HG03280 (cell line): ENCODE measurements at regions not wholly inside any gene's neighbourhood (a gene's known extent, or its start where the extent isn't known, plus 50 kb on each side); places are given as distances from the start of the nearest gene placed in this dataset.

Experiments used
- ATAC-seq: cut with Tn5 transposase; IDR thresholded peaks from one replicate; pipeline ENCODE4 v1.9.1; 2021; ENCODE audit warnings: mild to moderate bottlenecking, moderate library complexity; ENCODE audit not compliant: unreplicated experiment

DNA sequence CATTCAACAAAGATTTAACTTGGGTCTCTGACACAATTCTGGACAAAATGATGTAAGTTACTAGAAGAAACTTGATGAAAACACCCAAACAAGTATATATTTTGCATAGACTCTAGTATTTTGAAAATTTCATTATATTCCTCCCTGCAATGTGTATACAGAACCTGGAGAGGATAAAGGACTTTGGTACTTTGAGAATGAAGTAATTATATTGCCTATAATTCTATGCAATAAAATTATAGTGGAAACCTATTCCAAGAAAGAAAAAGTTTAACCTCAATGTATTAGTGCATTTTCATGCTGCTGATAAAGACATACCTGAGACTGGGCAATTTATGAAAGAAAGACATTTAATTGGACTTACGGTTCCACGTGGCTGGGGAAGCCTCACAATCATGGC is 1146.1 kb downstream of the KCNT2 start:
- ATAC-seq, result no peak

DNA sequence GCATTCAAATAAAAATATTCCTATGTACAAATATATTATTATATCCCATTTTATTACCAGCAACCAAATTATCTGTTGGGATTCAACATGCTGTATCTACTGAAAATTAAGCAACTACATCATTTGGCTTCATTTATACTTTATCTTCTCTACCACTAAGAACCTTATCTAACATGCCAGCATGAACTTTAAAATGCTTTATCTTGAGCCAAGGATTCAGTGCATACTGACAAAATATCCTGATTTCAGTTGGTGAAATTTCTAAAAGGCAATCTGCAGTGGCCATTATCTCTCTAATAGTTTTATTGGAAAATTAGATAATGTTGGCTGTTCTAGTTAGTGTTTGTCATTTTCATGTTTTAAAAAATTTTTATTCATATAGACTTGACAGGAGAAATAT is 1149.9 kb downstream of the KCNT2 start:
- ATAC-seq, result no peak

DNA sequence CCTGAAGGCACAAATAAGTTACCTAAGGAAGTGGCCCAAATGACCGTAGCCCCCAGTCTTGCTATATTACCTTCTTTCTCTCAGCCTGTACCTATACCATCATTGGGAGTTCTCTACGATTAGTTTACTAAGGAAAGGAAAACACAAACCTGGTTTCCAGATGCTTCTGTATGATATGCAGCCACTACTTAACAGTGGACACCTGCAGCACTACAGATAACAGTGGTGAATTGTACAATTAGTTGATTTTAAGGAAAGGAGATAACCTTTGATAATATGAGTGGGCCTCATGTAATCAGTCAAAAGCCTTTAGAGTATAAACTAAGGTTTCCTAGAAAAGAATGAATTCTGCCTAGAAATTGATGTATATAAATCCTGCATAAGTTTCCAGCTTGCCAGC is 1157.4 kb downstream of the KCNT2 start:
- ATAC-seq, result no peak

DNA sequence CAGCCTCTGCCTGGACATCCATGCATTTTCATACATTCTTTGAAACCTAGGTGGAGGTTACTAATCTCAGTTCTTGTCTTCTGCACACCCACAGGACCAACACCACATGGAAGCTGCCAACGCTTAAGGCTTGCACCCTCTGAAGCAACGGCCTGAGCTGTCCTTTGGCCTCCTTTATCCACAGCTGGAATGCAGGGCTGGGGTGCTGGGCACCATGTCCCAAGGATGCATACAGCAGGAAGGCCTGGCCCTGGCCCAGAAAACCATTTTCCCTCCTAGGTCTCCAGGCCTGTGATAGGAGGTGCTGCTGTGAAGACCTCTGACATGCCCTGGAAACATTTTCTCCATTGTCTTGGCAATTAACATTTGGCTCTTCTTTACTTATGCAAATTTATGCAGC is 1168.6 kb downstream of the KCNT2 start:
- no peak for ATAC-seq

DNA sequence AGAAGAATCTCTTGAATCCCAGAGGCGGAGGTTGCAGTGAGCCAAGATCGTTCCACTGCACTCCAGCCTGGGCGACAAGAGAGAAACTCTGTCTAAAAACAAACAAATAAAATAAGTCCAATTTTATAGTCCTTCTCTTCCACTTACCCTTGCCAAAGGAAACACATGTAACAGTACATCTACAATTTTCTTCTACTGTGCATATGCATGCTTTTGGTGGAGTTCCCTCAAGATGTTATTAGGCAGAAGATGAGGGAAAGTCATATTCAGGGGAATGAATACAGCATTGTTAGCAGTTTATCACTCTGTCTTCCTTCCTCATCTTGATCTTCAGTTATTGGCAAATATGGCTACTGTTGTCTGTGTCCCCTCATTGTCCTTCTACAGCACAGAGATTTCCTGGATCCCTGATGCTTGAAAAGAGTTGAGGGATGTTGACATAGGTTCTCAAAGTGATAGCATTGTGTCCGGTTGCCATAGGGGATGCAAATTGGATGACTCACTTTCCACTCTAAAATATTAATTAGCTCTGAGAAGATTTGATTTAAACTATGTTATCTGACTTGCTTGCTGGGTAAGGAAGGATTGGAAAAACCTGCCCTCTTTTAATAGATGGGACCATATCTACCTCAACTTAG is 1173.6 kb downstream of the KCNT2 start:
- ATAC-seq, result no peak

DNA sequence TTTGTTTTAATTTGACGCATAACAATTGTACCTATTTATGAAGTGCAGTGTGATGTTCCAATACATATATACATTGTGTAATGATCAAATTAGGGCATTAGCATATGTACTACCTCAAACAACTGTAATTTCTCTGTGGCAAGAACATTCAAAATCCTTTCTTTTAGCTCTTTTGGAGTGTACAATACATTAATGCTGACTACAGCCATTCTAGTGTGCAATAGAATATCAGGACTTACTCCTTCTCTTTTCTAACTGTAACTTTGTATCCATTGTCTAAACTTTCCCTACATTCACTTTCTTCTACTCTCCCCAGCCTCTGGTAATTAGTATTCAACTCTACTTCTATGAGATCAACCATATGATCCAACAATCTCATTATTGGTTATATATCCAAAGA is 1177.4 kb downstream of the KCNT2 start:
- ATAC-seq, result no peak

DNA sequence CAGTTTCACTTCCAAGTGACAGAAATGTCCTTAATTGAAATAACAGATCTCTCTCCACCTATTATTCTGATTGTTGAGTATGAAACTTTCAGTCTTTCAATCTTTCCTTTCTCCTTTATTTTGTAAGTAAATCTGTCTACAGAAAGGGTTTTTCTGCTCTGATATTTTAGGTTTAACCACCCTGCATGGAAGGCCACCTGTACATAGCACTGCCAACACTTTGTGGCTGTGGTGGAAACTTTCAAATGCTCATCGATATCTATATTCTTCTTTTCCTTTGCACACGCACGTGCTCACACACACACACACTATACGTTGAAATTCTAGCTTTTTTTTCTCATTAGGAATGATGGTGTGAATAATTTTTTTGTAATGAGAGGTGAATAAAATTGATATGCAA is 1179.3 kb downstream of the KCNT2 start:
- ATAC-seq, result no peak

DNA sequence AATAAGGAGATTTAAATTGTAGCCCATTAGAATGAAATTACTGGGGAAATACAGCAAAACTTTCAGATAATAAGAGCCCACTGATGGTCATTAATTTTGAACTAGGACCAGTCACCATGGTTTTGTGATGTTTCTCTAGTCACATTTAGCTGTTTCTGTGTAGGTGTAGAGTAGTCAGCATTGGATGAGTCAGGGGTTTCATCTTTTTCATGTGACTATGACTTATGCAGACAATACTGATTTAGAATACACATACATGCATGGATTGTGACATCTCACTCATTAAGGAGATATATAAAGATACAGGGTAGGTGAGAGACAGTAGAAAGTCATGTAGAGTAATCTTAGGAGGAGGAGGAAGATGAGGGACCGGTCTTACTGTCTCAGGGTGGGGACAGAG is 1192.7 kb downstream of the KCNT2 start:
- no peak for ATAC-seq

DNA sequence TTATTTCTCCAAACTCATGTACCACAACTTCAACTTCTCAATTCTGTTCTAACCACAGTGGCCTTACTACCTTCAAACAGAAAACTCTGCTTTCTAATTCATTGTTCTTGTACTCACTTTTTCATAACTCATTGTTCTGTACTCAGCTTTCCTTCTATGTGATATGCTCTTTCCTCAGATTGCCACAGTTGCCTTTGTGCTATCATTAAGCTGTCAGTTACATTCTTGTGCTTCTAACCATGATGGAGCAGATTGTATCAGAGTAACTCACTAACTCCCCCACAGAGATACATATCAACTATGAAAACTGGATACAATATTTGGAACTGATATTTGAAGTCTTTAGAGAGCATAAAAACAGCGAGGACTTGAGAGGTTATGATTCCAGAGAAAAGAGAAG is 1213.7 kb downstream of the KCNT2 start:
- ATAC-seq, result no peak

DNA sequence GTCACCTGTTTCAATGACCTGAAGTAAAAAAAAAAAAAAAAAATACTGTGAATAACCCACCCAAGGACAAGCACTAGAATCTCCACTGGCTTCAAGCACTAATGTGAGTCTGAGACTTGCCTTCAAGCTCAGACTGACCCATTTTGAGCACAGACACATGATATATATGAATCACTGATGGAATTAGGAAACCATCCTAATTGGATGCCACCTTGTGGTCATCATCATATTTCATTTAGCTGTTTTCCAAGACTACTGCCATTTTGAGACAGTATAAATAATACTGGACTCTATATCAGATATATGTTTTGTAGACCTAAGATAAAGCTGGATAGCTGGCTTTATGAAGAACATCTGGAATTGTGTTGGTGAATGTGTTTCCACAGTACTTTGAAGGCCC is 1232.0 kb downstream of the KCNT2 start:
- no peak for ATAC-seq

DNA sequence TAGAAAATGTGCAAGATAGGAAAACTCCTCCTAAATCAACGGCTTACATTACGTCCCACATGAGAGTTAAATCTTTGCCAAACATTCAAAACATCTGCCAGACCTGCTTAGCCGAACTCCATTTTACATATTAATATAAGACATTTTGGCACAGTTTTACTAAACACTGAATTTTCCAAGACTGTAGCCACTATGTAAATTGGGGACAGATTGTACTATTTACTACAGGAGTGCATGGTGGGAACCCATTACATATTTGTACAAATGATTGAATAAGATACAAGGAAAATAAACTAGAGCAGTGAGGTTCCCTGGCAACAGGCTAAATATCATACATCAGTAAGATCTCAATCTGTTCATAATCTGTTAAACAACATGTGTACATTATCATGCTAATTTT is 1234.4 kb downstream of the KCNT2 start:
- no peak for ATAC-seq

DNA sequence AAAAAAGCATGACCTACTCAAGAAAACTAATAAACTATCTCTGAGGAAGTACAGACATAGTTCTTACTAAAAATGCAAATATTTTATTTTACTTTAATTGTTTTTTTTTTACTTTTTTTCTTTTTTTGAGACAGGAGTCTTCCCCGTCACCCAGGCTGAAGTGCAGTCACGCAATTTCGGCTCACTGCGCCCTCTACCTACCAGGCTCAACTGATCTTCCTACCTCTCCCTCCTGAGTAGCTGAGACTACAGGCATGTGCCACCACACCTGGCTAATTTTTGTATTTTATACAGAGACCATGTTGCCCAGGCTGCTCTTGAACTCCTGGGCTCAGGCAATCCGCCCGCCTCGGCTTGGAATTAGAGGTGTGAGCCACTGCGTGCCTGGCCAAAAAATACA is 1263.1 kb downstream of the KCNT2 start:
- no peak for ATAC-seq

DNA sequence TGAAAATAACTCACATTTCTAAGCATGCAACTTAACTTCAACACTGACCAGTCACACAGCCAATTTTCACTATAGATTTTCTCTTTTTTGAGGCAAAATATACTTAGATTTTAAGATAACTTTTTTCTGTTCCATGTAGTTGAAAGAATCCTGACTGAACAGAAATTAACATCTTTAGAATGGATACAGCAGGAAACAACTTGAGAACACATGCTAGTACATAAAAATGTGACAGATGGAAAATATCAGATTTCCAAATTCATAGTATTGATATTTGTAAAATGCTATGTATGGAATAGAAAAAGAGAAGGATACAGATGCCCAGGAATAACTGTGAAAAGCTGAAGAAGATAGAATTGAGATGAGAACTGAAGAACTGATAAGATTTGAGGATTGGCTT is 1270.6 kb downstream of the KCNT2 start:
- ATAC-seq, result no peak

DNA sequence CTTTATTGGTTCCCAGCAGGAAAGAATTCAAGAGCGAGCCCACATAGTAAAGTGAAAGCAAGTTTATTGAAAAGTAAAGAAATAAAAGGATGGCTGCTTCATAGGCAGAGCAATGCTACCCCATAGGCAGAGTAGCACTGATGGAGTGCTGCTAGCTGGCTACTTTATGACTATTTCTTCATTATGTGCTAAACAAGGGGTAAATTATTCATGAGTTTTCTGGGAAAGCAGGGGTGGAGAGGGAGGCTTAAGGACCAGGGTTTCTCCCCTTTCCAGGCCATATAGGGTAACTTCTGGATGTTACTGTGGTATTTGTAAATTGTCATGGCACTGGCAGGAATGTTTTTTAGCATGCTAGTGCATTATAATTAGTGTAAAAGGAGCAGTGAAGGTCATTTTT is 1271.4 kb downstream of the KCNT2 start:
- ATAC-seq, result no peak

DNA sequence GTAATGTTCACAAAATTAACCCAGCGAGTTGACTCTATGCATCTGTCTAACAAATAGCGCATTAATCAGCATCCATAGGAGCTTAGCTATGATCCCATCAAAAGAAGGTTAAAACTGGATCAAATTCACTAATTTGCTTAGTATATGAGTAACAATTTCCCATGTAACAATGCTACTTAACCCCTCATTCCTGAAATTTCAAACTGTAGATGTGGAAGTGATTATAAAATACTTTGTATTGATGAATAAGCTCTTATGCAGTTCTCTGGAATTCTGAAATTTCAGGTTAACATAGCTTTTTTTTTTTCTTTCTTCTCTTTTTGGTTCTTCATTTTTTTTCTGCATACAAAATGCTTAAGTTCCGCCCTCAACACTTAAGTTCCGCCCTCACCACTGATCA is 1272.7 kb downstream of the KCNT2 start:
- ATAC-seq, result no peak

DNA sequence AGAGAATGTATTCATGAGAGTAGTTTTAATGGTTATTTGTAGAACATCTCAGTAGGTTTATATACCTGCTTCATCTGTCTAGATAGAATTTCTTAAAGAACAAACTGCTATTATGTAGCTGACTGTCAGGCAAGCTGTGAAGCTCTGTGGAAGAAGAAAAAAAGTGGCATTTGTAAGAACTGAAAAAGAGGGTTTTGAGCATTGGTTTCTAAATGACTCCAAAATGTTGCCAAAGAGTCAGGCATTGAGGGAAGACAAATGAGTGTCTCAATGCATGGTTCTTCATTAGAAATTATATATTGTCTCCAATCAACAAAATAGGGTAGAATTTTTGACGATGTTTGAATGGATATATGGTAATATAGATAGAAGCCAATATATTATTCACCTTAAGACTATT is 1276.1 kb downstream of the KCNT2 start:
- no peak for ATAC-seq

DNA sequence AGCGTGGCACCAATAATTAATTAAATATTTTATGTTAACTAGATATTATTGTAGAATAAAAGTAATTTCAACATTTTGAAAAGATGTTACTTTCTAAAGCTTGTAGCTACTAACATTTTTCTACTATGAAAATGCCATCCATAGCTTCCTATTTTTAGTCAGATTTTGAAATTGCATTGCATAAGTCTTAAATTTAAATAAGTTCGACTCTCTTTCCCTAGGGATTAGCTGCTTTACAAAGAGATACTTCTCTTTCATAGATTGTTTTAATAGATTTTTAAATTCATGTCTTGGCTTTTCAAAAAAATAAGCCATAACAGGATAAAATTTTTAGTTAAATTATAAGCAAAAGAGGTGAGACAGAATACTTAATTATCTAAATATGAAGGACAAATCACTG is 1279.6 kb downstream of the KCNT2 start:
- ATAC-seq, result no peak

DNA sequence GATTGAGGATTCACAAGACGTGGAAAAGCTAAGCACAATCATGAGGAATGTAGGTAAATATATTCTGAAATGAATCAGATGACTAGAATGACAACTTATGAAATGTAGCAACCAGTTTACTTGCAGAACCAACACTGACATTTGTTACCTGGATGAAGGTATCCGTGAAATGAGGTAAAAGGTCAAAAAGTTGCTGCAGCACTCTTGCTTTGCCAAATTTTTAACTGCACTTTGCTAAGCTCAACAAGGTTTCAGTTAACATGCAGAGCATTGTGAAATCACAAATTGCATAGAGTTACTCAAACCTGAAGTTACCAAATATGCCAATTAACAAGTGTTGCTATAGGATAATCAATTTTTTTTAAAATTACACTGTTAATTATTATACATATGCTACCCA is 1280.1 kb downstream of the KCNT2 start:
- no peak for ATAC-seq

DNA sequence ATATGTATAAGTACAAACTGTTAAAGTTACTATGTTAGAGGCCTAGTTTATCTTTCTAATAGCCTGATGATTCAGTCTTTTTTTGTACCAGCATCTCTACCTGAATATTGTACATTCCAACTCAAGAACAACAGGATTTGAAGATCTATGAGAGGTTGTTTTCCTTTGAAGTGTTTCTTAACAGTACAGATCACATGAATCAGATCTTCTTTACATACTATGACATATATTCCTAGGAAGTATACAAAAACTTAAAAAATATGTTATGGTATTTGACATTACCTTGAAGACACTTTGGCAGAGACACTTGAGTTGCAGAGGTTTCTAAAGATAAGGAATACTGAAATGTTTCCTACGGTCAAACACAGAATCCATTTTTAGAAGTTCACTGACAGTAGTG is 1280.9 kb downstream of the KCNT2 start:
- ATAC-seq, result no peak

DNA sequence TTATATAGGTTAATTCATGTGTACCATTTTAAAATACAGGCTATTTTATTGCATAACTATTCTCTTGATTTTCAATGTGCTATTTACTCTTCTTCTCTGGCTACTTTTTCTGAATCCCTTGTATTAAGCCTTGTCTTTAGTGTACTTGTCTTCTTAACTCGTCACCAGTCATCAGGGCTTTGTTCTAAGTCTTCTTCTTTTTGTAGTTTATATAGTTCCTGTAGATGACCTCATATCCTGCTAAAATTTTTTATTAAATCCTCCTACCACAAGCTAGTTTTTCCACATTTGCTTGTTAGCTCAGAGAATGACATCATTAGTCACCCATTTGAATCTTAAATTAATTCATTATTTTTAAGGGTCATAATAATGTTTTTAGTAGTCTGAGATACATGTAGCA is 1281.9 kb downstream of the KCNT2 start:
- ATAC-seq, result no peak

DNA sequence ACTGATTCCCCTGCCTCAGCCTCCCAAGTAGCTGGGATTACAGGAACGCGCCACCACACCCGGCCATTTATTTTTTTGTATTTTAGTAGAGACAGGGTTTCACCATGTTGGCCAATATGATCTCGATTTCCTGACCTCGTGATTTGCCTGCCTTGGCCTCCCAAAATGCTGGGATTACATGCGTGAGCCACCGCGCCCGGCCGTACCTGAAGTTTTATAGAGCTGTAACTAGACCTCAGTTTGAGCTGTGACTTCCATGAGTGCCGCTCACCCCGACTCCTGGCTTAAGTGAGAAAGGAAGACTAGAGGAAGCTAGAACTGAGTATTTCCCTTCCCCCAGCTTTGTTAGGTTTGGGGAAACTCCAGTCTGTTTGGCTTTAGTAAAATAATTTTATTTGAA is 1283.1 kb downstream of the KCNT2 start:
- no peak for ATAC-seq

DNA sequence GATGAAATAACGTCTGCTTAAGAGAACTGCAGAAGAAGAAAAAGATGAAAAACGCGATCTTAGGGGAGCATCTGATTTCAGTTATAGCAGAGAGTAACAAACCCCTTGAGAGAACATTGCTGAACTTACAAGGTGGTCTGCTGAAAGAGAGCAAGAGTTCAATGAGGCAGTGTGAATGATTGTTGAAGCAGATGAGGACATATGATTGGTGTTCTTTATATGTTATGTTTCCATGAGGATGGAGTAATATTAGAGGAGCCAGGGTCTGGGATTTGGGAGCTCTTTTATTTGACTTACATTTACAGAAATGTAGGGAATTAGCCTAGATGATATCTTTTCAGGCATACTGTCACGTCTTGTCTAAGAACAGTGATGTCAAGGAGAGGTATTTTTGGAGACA is 1302.0 kb downstream of the KCNT2 start:
- ATAC-seq, result no peak

DNA sequence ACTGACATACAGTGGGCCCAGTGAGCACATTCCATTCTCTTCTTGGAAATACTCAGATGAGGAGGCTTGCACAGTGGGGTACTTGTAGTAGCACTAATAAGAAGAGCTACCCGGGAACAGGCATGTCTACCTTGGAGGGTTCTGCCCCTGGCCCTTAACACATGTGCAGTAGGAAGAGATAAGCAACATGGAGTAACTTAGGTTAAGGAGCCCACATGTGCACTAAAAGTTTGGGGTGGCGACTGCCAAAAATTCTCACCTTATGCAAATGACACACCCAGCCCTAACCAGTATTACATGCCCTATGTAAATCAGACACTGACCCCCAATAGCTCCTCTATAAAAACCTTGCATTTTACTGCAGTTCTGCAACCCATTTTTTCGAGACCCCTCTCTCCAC is 1313.3 kb downstream of the KCNT2 start:
- no peak for ATAC-seq

DNA sequence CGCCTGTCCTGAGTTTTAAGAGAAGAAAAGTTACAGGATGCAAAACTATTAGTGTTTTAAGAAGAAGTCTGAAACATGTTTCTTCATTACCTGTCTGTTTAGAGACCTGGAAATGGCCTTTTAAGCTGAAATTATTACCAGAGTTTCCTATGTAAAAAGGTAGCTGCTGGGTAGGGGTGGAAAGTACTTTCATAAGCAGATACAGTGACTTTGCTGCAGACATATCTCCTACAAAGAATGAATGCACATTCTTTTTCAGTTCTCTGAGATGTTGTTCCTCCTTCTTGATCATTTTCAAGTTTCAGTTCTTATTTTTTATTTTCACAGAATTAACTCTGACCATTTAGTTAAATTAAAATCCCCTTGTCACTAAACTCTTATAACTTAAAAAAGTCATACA is 1329.6 kb downstream of the KCNT2 start:
- no peak for ATAC-seq
